Hepatocyte (in vitro differentiated cells): ENCODE measurements at regions not wholly inside any gene's neighbourhood (a gene's known extent, or its start where the extent isn't known, plus 50 kb on each side); places are given as distances from the start of the nearest gene placed in this dataset.
"Not testable (repeated sequence)": the region's sequence is repeated elsewhere in the genome, so short reads cannot be mapped to it uniquely, and the experiment has no call there.

ENCODE experiments used
- DNase-seq: peaks from one replicate; pipeline ENCODE4 v3.0.0-alpha.2; 2016; ENCODE audit warnings: low spot score
- H2AFZ ChIP-seq: fragments of 200-600 bp; sonication (generic); 2 replicates; pipeline ENCODE4 v1.6.0; 2016; ENCODE audit warnings: antibody characterized with exemption, mild to moderate bottlenecking
- H3K27ac ChIP-seq: fragments of 200-600 bp; sonication (generic); 2 replicates; pipeline ENCODE4 v1.5.1; 2016; ENCODE audit warnings: mild to moderate bottlenecking
- H3K27me3 ChIP-seq: fragments of 200-600 bp; sonication (generic); 2 replicates; pipeline ENCODE4 v1.6.1; 2016
- H3K36me3 ChIP-seq: fragments of 200-600 bp; sonication (generic); replicated peaks from 2 replicates; pipeline ENCODE4 v1.5.1; 2016; ENCODE audit warnings: low read depth; ENCODE audit not compliant: insufficient read depth
- H3K4me1 ChIP-seq: fragments of 200-600 bp; sonication (generic); 2 replicates; pipeline ENCODE4 v1.5.1; 2016; ENCODE audit warnings: mild to moderate bottlenecking, moderate library complexity; ENCODE audit not compliant: insufficient read depth
- H3K4me2 ChIP-seq: fragments of 200-600 bp; sonication (generic); 2 replicates; pipeline ENCODE4 v1.6.0; 2016
- H3K4me3 ChIP-seq: fragments of 200-600 bp; sonication (generic); 2 replicates; pipeline ENCODE4 v1.5.1; 2016; ENCODE audit warnings: mild to moderate bottlenecking
- H3K79me2 ChIP-seq: fragments of 200-600 bp; sonication (generic); 2 replicates; pipeline ENCODE4 v1.6.0; 2017; ENCODE audit warnings: mild to moderate bottlenecking
- H3K9me2 ChIP-seq: fragments of 200-600 bp; sonication (generic); replicated peaks from 2 replicates; pipeline ENCODE4 v1.6.0; 2017; ENCODE audit warnings: mild to moderate bottlenecking; ENCODE audit not compliant: insufficient read depth
- H3K9me3 ChIP-seq: fragments of 200-600 bp; sonication (generic); 2 replicates; pipeline ENCODE4 v1.5.1; 2016; ENCODE audit warnings: low read depth, mild to moderate bottlenecking
- H4K20me1 ChIP-seq: fragments of 200-600 bp; sonication (generic); 2 replicates; pipeline ENCODE4 v1.6.0; 2016; ENCODE audit warnings: mild to moderate bottlenecking; ENCODE audit not compliant: insufficient read depth, poor library complexity, severe bottlenecking
- EZH2 ChIP-seq: fragments of 200-600 bp; sonication (generic); IDR thresholded peaks from 2 replicates; pipeline ENCODE4 v1.6.1; 2016; ENCODE audit warnings: antibody characterized with exemption, mild to moderate bottlenecking, borderline replicate concordance
- EZH2phosphoT487 ChIP-seq: fragments of 200-600 bp; sonication (generic); IDR thresholded peaks from one replicate; pipeline ENCODE4 v1.6.1; 2018; ENCODE audit warnings: antibody characterized with exemption, mild to moderate bottlenecking, low read depth, moderate library complexity; ENCODE audit not compliant: unreplicated experiment, severe bottlenecking
- WGBS: methylation state at CpG from one replicate; pipeline ENCODE4 v1.1.6; 2016; ENCODE audit warnings: low lambda C conversion rate; ENCODE audit errors: missing lambda C conversion rate; 5-methylcytosine and 5-hydroxymethylcytosine counted together
- TF ChIP-seq, protein P1 (sequence below): fragments of 200-600 bp; sonication (generic); IDR thresholded peaks from 2 replicates; pipeline ENCODE4 v1.5.1; 2016; ENCODE audit warnings: antibody characterized with exemption, mild to moderate bottlenecking; ENCODE audit not compliant: poor library complexity

DNA sequence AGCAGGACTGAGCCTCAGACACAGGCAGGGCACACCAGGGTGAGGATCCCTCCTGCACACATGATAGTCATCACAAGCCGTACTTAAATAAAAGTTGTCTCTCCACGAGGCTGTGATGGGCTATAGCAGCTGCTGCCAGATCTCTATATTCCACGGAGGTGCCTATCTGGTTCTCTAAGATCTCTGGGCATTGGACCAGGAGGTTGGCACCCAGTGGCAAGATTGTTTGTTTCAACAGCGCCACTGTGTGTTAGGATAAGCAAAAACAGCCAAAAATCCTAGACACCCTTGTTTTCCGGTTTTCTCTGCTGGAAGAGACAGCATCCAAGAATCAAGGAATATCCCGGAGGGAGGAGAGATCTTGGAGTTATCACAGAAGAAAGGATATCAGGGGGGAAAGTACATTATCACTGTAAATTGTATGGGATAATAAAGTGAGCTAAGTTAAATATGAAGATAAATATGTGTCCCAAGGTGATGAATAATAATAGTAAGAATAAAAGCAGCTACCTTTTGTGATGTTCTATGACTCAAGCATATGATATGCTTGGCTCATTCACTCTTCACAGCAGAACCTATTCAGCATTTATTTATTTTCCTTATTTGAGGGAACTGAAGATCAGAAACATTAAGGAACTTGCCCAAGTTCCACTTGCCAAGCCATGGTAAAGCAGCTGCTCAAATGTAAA lies 90.6 kb upstream of the AKAP13 start:
- Histone ChIP-seq H3K9me2 (no peaks in the 10 kb centered on the region), H3K4me3 (no peak overlapping the region), H4K20me1 (no peaks in the 10 kb centered on the region), H3K36me3 (no peaks in the 10 kb centered on the region), H3K4me1 (no peaks in the 10 kb centered on the region), H3K27ac (no peak overlapping the region), H3K27me3 (no peaks in the 10 kb centered on the region), H3K9me3 (no peaks in the 10 kb centered on the region), H3K4me2 (no peak overlapping the region), H2AFZ (no peak overlapping the region), H3K79me2 (no peaks in the 10 kb centered on the region)
- DNase-seq = peak; percentile 24
- WGBS = 51% methylated on average over 6 of the region's 6 CpGs
- TF ChIP-seq, protein P1, sequence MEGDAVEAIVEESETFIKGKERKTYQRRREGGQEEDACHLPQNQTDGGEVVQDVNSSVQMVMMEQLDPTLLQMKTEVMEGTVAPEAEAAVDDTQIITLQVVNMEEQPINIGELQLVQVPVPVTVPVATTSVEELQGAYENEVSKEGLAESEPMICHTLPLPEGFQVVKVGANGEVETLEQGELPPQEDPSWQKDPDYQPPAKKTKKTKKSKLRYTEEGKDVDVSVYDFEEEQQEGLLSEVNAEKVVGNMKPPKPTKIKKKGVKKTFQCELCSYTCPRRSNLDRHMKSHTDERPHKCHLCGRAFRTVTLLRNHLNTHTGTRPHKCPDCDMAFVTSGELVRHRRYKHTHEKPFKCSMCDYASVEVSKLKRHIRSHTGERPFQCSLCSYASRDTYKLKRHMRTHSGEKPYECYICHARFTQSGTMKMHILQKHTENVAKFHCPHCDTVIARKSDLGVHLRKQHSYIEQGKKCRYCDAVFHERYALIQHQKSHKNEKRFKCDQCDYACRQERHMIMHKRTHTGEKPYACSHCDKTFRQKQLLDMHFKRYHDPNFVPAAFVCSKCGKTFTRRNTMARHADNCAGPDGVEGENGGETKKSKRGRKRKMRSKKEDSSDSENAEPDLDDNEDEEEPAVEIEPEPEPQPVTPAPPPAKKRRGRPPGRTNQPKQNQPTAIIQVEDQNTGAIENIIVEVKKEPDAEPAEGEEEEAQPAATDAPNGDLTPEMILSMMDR = peak; percentile 44
- no peak for TF ChIP-seq EZH2phosphoT487

DNA sequence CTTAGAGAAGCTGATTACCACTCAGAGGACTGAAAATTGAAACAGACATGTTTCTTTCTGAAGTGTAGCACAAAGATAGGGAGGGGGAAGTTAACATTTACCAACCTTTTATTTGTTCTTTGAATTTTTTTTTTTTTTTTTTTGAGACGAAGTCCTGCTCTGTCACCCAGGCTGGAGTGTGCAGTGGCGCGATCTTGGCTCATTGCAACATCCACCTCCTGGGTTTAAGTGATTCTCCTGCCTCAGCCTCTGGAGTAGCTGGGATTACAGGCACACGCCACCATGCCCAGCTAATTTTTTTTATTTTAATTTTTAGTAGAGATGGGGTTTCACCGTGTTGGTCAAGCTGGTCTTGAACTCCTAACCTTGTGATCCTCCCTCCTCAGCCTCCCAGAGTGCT lies 87.8 kb upstream of the AKAP13 start:
- DNase-seq, H3K9me2 ChIP-seq, H3K27me3 ChIP-seq, H3K4me3 ChIP-seq, H3K4me2 ChIP-seq, H3K36me3 ChIP-seq, H3K9me3 ChIP-seq, H4K20me1 ChIP-seq, H2AFZ ChIP-seq, H3K79me2 ChIP-seq, H3K27ac ChIP-seq, H3K4me1 ChIP-seq: not testable (repeated sequence)
- 87% methylated on average over 5 of the region's 5 CpGs for WGBS

DNA sequence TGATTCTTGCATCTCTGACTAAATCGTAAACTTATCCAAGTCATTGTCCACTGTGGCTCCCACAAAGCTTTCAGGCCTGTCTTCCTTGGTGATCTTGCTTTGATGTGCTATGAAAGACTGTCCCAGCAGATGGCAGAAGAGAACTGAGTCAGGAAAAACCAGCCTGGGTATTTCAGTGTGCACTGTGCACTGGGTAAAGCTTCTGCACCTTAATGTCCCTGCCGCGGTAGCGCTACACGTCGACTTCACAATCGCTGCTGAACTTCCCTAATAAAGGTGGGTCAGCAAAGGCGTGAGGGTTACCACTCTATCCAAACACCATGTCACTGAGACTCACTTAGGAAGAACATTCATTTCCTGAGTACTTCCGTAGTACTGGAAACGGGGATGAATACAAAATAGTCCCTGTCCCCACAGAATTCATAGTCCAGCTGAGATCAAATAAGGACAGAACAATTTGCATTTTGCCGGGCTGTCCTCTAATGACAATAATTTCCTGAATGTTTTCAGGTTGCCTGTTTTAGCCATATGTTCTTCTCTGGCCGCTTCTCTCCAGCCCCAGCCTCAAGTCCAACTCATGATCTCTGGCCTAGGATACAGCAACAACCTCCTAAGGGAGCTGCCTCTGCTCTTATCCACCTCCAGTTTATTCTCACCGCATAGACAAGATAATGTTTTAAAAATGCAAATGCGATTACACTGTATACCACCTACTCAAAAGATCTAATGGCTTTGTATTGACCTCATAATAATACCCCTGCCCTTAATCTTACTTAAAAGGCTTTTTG lies 83.6 kb upstream of the AKAP13 start:
- Histone ChIP-seq H2AFZ (peak overlapping the region; percentile 67), H3K4me1 (no peaks in the 10 kb centered on the region), H3K9me3 (no peaks in the 10 kb centered on the region), H3K27me3 (no peaks in the 10 kb centered on the region), H3K4me2 (peak overlapping the region; percentile 74), H3K27ac (no peak overlapping the region), H3K9me2 (no peaks in the 10 kb centered on the region), H3K36me3 (no peaks in the 10 kb centered on the region), H3K4me3 (no peak overlapping the region), H4K20me1 (no peaks in the 10 kb centered on the region), H3K79me2 (no peaks in the 10 kb centered on the region)
- 26% methylated on average over 14 of the region's 14 CpGs for WGBS
- TF ChIP-seq, protein P1 = peak; percentile 80
- TF ChIP-seq EZH2 = no peak
- DNase-seq = peak; percentile 82

DNA sequence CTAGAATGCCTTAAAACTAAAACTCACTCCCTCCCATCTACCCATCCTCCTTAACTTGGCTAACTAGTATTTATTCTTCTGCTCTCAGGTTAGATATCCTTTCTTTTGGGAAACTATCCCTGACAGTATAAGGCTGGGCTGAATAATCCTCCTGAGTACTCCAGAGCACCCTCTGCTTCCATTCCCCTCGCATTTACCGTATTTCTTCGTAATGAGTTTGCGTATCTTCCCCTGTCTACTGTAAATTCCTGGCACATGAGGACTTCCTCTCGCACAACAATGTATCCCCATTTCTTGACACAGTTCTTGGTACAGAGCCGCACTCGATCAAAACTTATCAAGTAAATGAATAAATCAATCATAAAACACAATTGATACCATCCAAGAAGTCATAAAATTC lies 82.9 kb upstream of the AKAP13 start:
- H3K4me3 ChIP-seq = no peak overlapping the region
- H3K36me3 ChIP-seq = no peaks in the 10 kb centered on the region
- H3K27me3 ChIP-seq = no peaks in the 10 kb centered on the region
- H3K79me2 ChIP-seq = no peaks in the 10 kb centered on the region
- H2AFZ ChIP-seq = peak overlapping the region; percentile 67
- no peaks in the 10 kb centered on the region for H3K4me1 ChIP-seq
- H3K9me2 ChIP-seq = no peaks in the 10 kb centered on the region
- TF ChIP-seq, protein P1 = no peak
- TF ChIP-seq EZH2 (no peak), EZH2phosphoT487 (no peak)
- no peaks in the 10 kb centered on the region for H4K20me1 ChIP-seq
- peak overlapping the region; percentile 74 for H3K4me2 ChIP-seq
- no peaks in the 10 kb centered on the region for H3K9me3 ChIP-seq
- 91% methylated on average over 7 of the region's 7 CpGs for WGBS
- no peak for DNase-seq
- H3K27ac ChIP-seq = no peak overlapping the region
